ENCODE measurements at regions not wholly inside any gene's neighbourhood (a gene's known extent, or its start where the extent isn't known, plus 50 kb on each side); places are given as distances from the start of the nearest gene placed in this dataset.

DNA sequence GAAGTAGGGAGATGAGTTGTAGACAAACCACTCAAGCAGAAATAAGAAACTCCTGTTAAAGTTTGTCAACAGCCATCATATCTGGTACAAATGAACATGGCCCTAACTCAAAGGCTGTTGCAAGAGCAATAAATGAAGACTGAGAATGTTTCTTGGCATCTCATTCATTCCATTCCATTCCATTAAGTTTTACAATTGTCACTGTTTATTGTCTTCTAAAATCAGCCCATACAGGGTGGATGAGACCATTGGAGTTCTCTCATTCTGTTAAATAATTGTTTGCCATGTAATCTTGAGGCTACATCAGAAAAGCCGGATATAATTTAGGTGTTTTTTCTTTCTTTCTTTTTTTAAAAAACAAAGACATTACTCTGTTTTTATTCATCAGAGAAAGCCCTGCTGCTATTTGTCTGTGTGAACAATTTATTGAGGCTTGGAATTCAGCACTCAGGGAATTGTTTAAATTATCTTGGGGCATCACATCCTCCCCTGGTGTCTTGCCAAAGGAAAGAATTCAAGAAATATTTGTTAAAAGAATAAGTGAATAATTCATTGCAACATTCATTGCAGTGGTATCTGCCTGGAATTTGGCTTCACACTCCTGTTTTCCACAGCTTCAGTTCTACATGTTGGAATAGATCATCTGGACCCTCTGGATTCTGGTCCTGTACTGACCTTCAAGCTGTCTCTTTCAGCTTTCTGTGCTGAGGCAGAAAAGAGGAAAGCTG, 604.5 kb downstream of the PLPP3 start:
- Histone ChIP-seq H3K9me3 (ENCODE audit: control insufficient read depth, insufficient read depth, low read length) (no peaks in the 10 kb centered on the region), H3K36me3 (ENCODE audit: control insufficient read depth, insufficient read depth, low read length) (no peaks in the 10 kb centered on the region), H3K27me3 (ENCODE audit: control insufficient read depth, insufficient read depth, low read length) (no peaks in the 10 kb centered on the region), H3K4me3 (ENCODE audit: low read depth, low read length) (no peak overlapping the region), H3K27ac (ENCODE audit: low read depth, low read length) (no peak overlapping the region), H3K9ac (ENCODE audit: low read depth, low read length) (no peak overlapping the region), H3K4me1 (ENCODE audit: control insufficient read depth, insufficient read depth, low read length) (no peaks in the 10 kb centered on the region)

DNA sequence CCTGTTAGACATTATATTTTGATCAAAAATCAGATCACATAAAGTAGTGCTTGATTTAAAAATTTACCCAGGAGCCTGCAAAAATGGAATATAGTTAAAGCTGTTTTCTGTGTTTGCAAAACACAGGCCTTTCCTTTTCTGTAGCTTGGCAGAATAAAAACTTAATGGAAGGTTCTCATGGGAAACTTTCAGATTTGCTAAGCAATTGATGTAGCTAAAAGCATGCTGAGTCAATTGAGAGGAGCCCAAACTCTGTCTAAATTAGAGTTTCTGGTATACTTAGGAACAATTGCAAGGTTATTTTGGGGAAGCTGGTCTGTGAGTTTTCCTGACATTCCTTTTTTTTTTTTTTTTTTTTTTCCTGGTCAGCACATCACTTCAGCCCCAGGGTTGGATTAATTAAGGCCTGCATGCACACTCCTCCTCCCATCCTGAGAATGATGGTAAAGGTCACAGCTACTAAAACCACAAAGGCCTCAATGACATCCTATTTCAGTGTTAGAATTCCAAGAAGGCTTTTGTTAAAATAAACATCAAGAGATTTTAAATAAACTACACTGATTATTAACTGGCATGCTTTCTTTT, 608.7 kb downstream of the PLPP3 start:
- H3K4me1 ChIP-seq (ENCODE audit: control insufficient read depth, insufficient read depth, low read length) = no peaks in the 10 kb centered on the region
- no peaks in the 10 kb centered on the region for H3K36me3 ChIP-seq (ENCODE audit: control insufficient read depth, insufficient read depth, low read length)
- no peaks in the 10 kb centered on the region for H3K27me3 ChIP-seq (ENCODE audit: control insufficient read depth, insufficient read depth, low read length)
- H3K27ac ChIP-seq (ENCODE audit: low read depth, low read length) = no peak overlapping the region
- no peaks in the 10 kb centered on the region for H3K9me3 ChIP-seq (ENCODE audit: control insufficient read depth, insufficient read depth, low read length)
- H3K4me3 ChIP-seq (ENCODE audit: low read depth, low read length) = no peak overlapping the region
- no peak overlapping the region for H3K9ac ChIP-seq (ENCODE audit: low read depth, low read length)

DNA sequence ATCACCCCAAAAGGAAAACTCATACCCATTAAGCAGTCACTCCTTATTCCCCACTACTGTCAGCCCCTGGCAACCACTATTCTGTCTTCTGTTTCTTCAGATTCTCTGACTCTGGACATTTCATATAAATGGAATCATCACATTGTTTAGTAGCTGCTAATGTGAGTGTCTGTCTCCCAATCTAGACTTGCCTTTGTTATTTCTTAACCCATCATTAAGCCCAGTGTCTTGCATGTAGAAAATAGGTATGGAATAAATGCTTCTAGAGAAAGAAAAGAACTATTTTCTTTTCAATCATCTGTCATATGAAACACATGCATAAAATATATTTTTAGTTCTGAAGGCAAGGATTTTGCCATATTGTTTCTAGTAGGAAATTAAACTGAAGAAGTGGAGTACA, 610.0 kb downstream of the PLPP3 start:
- H3K27ac ChIP-seq (ENCODE audit: low read depth, low read length) = no peak overlapping the region
- no peak overlapping the region for H3K4me3 ChIP-seq (ENCODE audit: low read depth, low read length)
- no peaks in the 10 kb centered on the region for H3K27me3 ChIP-seq (ENCODE audit: control insufficient read depth, insufficient read depth, low read length)
- no peaks in the 10 kb centered on the region for H3K9me3 ChIP-seq (ENCODE audit: control insufficient read depth, insufficient read depth, low read length)
- H3K36me3 ChIP-seq (ENCODE audit: control insufficient read depth, insufficient read depth, low read length) = no peaks in the 10 kb centered on the region
- H3K9ac ChIP-seq (ENCODE audit: low read depth, low read length) = no peak overlapping the region
- H3K4me1 ChIP-seq (ENCODE audit: control insufficient read depth, insufficient read depth, low read length) = no peaks in the 10 kb centered on the region

DNA sequence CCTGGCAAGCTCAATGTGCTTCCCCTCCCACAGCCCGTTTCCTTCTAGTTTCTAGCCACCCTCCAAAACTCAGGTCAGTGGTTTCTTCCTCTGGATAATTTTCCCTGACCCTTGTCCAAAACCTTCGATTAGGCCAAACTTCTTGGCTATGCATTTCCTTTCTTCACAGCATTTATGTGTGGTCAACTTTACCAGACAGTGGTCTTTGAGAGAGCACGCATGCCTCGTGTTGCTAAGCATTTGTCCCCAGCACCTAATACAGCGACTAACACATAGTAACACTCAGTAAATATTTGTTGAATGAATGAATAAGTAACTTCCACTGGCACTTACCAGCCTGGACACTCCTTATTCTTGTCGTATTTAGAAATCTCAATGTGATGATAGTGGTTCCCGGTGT, 610.7 kb downstream of the PLPP3 start:
- Histone ChIP-seq H3K4me3 (ENCODE audit: low read depth, low read length) (no peak overlapping the region), H3K36me3 (ENCODE audit: control insufficient read depth, insufficient read depth, low read length) (no peaks in the 10 kb centered on the region), H3K27ac (ENCODE audit: low read depth, low read length) (no peak overlapping the region), H3K4me1 (ENCODE audit: control insufficient read depth, insufficient read depth, low read length) (no peaks in the 10 kb centered on the region), H3K27me3 (ENCODE audit: control insufficient read depth, insufficient read depth, low read length) (no peaks in the 10 kb centered on the region), H3K9me3 (ENCODE audit: control insufficient read depth, insufficient read depth, low read length) (no peaks in the 10 kb centered on the region), H3K9ac (ENCODE audit: low read depth, low read length) (no peak overlapping the region)

DNA sequence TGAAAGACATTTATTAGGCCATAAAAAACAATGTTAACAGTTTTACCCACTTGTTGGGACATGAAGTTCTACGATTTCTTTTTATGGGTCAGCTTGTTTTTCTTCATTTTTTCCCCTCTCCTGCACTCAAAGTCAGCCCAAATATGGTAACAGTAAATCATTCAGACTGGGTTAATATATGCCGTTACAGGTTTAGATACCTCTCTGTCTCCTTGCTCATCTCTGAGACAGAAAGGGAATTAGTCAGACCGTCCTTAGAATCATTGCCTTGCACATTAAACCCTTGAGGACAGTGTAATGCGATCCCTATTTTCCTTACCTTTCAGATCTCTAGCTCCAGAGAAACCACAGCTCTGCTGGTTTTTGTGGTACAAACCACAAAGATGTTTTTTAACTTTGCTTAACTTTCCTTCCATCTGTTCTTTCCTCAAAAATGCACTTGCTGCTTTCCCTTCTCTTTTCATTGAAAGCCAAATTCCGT, 613.3 kb downstream of the PLPP3 start:
- H3K36me3 ChIP-seq (ENCODE audit: control insufficient read depth, insufficient read depth, low read length) = no peaks in the 10 kb centered on the region
- no peaks in the 10 kb centered on the region for H3K9me3 ChIP-seq (ENCODE audit: control insufficient read depth, insufficient read depth, low read length)
- H3K27ac ChIP-seq (ENCODE audit: low read depth, low read length) = no peak overlapping the region
- H3K4me1 ChIP-seq (ENCODE audit: control insufficient read depth, insufficient read depth, low read length) = no peaks in the 10 kb centered on the region
- no peak overlapping the region for H3K4me3 ChIP-seq (ENCODE audit: low read depth, low read length)
- no peaks in the 10 kb centered on the region for H3K27me3 ChIP-seq (ENCODE audit: control insufficient read depth, insufficient read depth, low read length)
- no peak overlapping the region for H3K9ac ChIP-seq (ENCODE audit: low read depth, low read length)

DNA sequence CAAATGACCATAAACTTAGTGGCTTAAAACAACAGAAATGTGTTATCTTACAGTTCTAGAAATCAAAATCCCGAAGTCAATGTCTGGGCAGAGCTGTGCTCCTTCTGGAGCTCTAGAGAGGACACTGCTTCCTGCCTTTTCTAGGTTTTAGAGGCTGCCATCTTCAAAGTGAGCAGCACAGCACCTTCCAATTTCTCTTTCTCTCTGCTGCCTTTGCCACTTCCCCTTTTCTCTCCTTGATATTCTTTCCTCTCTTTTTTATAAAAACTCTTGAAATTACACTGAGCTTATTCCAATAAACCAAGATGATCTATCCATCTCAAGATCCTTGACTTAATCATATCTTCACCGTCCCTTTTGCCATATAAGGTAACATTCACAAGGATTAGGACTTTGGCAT, 616.9 kb downstream of the PLPP3 start:
- Histone ChIP-seq H3K4me3 (ENCODE audit: low read depth, low read length) (no peak overlapping the region), H3K9me3 (ENCODE audit: control insufficient read depth, insufficient read depth, low read length) (no peaks in the 10 kb centered on the region), H3K9ac (ENCODE audit: low read depth, low read length) (no peak overlapping the region), H3K27me3 (ENCODE audit: control insufficient read depth, insufficient read depth, low read length) (no peaks in the 10 kb centered on the region), H3K4me1 (ENCODE audit: control insufficient read depth, insufficient read depth, low read length) (peaks cover 7% of the 10 kb centered on the region; the same call in 1 of the 2 replicates), H3K36me3 (ENCODE audit: control insufficient read depth, insufficient read depth, low read length) (no peaks in the 10 kb centered on the region), H3K27ac (ENCODE audit: low read depth, low read length) (no peak overlapping the region)

DNA sequence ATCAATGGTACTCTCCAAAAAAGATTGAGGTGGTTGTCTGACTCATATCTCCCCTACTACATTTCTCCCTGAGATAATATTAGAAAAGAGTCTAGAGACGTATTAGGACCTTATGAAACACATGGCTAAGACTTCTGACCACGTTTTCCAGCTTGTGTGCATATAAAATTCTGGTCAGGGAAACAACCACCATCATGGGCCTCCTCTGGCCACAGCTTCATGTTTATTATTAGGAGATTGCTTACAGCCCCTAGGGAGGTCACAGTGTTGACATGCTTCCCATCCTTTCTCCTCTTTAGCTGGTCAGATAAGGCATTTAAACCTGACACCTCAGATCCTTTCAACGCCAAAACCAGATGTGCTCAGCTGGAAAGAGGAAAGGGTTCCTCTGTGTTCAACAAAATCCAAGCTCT, 620.2 kb downstream of the PLPP3 start:
- H3K36me3 ChIP-seq (ENCODE audit: control insufficient read depth, insufficient read depth, low read length) = no peaks in the 10 kb centered on the region
- no peaks in the 10 kb centered on the region for H3K27me3 ChIP-seq (ENCODE audit: control insufficient read depth, insufficient read depth, low read length)
- H3K9me3 ChIP-seq (ENCODE audit: control insufficient read depth, insufficient read depth, low read length) = no peaks in the 10 kb centered on the region
- no peak overlapping the region for H3K9ac ChIP-seq (ENCODE audit: low read depth, low read length)
- no peak overlapping the region for H3K4me3 ChIP-seq (ENCODE audit: low read depth, low read length)
- H3K27ac ChIP-seq (ENCODE audit: low read depth, low read length) = no peak overlapping the region
- peaks cover 7% of the 10 kb centered on the region; the same call in 1 of the 2 replicates for H3K4me1 ChIP-seq (ENCODE audit: control insufficient read depth, insufficient read depth, low read length)

DNA sequence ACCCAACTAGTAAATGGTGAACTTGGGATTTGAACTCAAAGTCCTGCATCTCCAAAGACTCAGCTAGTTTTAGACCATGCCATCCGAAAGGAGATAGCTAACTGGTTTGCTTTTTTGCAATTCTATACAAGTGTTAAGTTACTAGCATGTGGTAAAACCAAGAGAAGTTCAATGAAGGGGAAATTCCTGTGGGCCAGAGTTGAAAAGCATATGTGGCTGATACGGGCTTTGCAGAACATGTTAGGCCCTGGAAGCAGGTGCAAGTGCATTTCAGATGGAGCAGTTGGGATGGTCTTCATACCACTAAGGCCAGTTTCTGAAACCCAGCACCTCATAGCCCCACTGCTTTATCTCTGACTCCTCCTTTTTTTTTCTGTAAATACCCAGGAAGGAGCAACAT, 620.9 kb downstream of the PLPP3 start:
- no peaks in the 10 kb centered on the region for H3K36me3 ChIP-seq (ENCODE audit: control insufficient read depth, insufficient read depth, low read length)
- H3K27ac ChIP-seq (ENCODE audit: low read depth, low read length) = no peak overlapping the region
- H3K9me3 ChIP-seq (ENCODE audit: control insufficient read depth, insufficient read depth, low read length) = no peaks in the 10 kb centered on the region
- peaks cover 7% of the 10 kb centered on the region; the same call in 1 of the 2 replicates for H3K4me1 ChIP-seq (ENCODE audit: control insufficient read depth, insufficient read depth, low read length)
- H3K27me3 ChIP-seq (ENCODE audit: control insufficient read depth, insufficient read depth, low read length) = no peaks in the 10 kb centered on the region
- H3K4me3 ChIP-seq (ENCODE audit: low read depth, low read length) = no peak overlapping the region
- H3K9ac ChIP-seq (ENCODE audit: low read depth, low read length) = no peak overlapping the region

DNA sequence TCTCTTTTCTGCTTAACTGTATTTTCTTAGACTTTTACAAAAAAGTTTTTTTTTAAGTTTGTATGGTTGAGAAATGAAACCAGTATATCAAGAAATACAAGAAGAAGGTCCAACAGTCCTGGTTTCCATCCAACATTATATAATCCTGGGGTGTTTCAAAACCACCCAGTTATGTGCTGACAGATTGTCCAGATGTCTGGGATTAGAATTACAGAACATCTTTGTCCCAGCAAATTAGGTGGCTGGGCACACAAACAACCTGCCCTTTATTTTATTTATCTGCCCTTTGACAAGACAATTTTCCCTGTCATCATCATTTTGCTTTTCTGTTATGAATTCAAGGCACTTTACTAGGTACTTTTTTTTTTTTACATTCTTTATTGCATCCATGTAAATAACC, 622.1 kb downstream of the PLPP3 start:
- H3K4me3 ChIP-seq (ENCODE audit: low read depth, low read length) = no peak overlapping the region
- no peak overlapping the region for H3K9ac ChIP-seq (ENCODE audit: low read depth, low read length)
- no peaks in the 10 kb centered on the region for H3K9me3 ChIP-seq (ENCODE audit: control insufficient read depth, insufficient read depth, low read length)
- no peak overlapping the region for H3K27ac ChIP-seq (ENCODE audit: low read depth, low read length)
- no peaks in the 10 kb centered on the region for H3K36me3 ChIP-seq (ENCODE audit: control insufficient read depth, insufficient read depth, low read length)
- no peaks in the 10 kb centered on the region for H3K27me3 ChIP-seq (ENCODE audit: control insufficient read depth, insufficient read depth, low read length)
- peaks cover 7% of the 10 kb centered on the region; the same call in 1 of the 2 replicates for H3K4me1 ChIP-seq (ENCODE audit: control insufficient read depth, insufficient read depth, low read length)

DNA sequence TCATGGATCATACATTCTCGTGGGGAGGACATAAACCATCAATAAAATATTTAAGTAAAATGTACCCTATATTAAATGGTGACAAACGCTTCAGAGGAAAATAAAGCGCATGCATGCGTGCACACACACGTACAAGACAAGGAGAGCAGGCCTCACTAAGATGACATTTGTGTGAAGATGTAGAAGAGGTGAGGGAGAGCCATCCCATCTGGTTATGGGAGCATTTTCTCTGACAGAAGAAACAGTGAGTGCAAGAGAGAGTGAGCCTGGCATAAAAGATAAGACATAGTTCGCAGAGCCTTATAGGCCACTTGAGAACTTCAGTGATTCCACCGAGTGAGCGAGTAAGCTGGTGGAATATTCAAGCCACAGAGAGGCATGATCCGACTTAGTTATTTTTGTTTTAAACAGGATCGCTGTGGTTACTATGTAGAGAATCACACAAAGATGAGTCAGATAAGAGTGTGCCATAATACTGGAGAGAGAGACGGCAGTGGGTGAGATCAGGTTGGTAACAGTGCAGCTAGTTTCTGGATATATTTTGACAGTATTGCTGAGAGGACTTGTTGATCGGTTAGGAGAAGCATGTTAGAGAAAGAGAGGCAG, 624.2 kb downstream of the PLPP3 start:
- no peaks in the 10 kb centered on the region for H3K36me3 ChIP-seq (ENCODE audit: control insufficient read depth, insufficient read depth, low read length)
- no peaks in the 10 kb centered on the region for H3K27me3 ChIP-seq (ENCODE audit: control insufficient read depth, insufficient read depth, low read length)
- H3K9ac ChIP-seq (ENCODE audit: low read depth, low read length) = no peak overlapping the region

DNA sequence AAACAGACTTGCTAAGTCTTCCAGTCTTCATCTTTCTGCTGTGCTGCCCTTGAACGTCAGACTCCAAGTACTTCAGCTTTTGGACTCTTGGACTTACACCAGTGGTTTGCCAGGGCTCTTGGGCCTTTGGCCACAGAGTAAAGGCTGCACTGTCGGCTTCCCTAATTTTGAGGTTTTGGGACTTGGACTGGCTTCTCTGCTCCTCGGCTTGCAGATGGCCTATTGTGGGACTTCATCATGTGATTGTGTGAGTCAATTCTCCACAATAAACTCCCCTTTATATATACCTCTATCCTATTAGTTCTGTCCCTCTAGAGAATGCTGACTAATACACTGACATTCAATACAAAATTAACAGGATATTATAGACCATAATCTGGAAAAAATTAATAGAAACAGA, 628.1 kb downstream of the PLPP3 start:
- Histone ChIP-seq H3K36me3 (ENCODE audit: control insufficient read depth, insufficient read depth, low read length) (no peaks in the 10 kb centered on the region), H3K9ac (ENCODE audit: low read depth, low read length) (no peak overlapping the region), H3K27me3 (ENCODE audit: control insufficient read depth, insufficient read depth, low read length) (no peaks in the 10 kb centered on the region), H3K4me1 (ENCODE audit: control insufficient read depth, insufficient read depth, low read length) (no peaks in the 10 kb centered on the region), H3K9me3 (ENCODE audit: control insufficient read depth, insufficient read depth, low read length) (no peaks in the 10 kb centered on the region), H3K4me3 (ENCODE audit: low read depth, low read length) (no peak overlapping the region), H3K27ac (ENCODE audit: low read depth, low read length) (no peak overlapping the region)

More for the DNA sequence above, 624.2 kb downstream of the PLPP3 start:
- Histone ChIP-seq H3K4me1 (ENCODE audit: control insufficient read depth, insufficient read depth, low read length) (peaks cover 7% of the 10 kb centered on the region; the same call in 1 of the 2 replicates), H3K4me3 (ENCODE audit: low read depth, low read length) (no peak overlapping the region), H3K9me3 (ENCODE audit: control insufficient read depth, insufficient read depth, low read length) (no peaks in the 10 kb centered on the region), H3K27ac (ENCODE audit: low read depth, low read length) (no peak overlapping the region)

Measured in HUES48 (cell line).